Renal cortical epithelial cell (primary cell): ENCODE measurements at regions not wholly inside any gene's neighbourhood (a gene's known extent, or its start where the extent isn't known, plus 50 kb on each side); places are given as distances from the start of the nearest gene placed in this dataset.
"Not testable (repeated sequence)": the region's sequence is repeated elsewhere in the genome, so short reads cannot be mapped to it uniquely, and the experiment has no call there.

Experiments
- DNase-seq: peaks from one replicate; pipeline ENCODE4 v3.0.0-alpha.2; 2011; ENCODE audit warnings: low read depth

- not testable (repeated sequence) for DNase-seq
These were observed 83.5 kb upstream of the SFSWAP start for GRCh38 chr12:131627151-131628022.

DNA sequence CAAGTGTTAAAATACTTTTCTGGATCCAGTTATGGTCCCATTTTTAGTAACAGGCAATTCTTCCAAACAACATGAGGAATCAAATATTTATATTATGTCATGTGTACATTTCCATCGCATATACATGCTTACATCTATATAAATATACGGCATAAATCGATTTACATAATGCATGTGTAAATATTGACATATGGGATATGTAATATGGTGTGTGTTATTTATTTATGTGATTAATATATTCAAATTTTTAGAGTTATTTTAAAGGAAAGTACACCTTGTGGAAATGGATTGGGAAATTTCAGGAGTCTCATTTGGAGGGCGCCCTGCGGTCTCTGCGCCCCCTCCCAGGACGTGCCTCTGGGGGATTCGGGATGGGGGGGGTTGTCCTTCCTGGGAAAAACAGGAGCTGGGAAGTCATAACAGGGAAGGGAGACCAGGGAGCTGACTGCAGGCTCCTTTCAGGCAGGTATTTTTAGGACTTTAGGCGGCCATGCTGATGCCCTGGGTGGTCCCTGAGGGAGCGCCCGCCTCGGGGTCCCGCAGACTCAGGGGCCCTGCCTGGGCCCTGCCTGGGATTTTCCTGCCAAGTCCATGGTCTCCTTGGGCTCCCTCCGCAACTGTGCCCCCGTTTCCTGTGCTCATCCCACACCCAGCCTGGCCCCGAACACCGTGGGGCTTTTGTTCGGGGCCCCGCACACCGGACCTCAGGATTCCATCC, 82.7 kb upstream of the SFSWAP start:
- no peak for DNase-seq

GRCh38 chr12:131628766-131629448, 82.0 kb upstream of the SFSWAP start:
- no peak for DNase-seq

- DNase-seq = no peak
These were observed 79.7 kb upstream of the SFSWAP start for GRCh38 chr12:131631230-131631629.

GRCh38 chr12:131631889-131632651, 78.8 kb upstream of the SFSWAP start:
- not testable (repeated sequence) for DNase-seq

DNA sequence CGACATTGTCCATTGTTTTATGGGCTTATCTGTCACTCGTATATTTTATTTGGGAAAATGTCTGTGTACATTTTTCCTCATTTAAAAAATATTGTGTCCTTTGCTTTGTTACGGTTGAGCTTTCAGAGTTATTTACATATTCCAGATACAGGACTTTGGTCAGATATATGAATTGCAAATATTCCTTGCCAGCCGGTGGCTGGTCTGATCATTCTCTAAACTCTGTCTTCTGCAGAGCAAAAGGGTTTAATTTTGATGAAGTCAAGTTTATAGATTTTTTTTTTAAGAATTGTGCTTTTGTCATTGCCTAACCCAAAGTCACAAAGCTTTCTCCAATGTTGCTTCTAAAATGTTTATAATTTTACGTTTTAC, 78.3 kb upstream of the SFSWAP start:
- DNase-seq = not testable (repeated sequence)

DNA sequence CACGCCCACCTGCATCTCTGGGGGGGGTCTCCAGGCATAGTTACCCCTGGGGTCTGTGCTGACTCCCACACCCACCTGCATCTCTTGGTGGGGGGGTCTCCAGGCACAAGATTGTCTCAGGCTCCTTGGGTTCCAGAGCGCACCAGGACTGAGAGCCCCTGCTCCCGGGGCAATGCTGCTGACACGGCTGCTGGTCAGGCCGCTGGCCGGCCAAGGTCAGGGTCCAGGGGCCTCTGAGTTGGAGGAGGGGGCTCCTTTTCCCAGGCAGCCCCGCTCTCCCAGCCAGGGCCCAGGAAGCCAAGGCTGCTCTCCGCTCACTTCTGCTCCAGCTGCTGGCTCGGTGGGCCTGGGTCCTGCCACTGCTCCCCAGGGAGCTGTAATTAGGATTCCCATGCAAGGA, 77.3 kb upstream of the SFSWAP start:
- not testable (repeated sequence) for DNase-seq

DNA sequence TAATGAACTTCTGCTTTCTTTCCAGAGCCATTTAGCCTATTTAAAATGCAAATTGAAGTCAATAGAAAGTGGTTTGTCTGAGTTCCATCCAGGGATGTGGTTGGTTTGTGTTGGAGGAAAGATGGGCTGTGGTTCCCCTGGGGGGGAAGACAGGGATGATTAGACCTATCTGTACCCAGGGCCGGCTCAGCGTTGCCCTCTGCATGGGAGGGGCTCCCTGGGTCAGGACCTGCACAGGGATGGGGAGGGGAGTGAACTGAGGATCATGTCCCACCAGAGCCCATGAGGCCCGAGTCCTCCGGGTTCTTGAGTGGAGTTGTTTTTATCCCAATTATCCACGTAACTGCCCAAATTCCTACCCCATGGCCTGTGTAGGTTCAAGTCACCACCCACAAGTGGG, 76.9 kb upstream of the SFSWAP start:
- DNase-seq = no peak

GRCh38 chr12:131635012-131635411, 75.9 kb upstream of the SFSWAP start:
- DNase-seq = not testable (repeated sequence)

GRCh38 chr12:131635491-131636122, 75.3 kb upstream of the SFSWAP start:
- no peak for DNase-seq

GRCh38 chr12:131636266-131636665, 74.6 kb upstream of the SFSWAP start:
- no peak for DNase-seq

- no peak for DNase-seq
These were observed 73.7 kb upstream of the SFSWAP start for GRCh38 chr12:131636940-131637750.

DNA sequence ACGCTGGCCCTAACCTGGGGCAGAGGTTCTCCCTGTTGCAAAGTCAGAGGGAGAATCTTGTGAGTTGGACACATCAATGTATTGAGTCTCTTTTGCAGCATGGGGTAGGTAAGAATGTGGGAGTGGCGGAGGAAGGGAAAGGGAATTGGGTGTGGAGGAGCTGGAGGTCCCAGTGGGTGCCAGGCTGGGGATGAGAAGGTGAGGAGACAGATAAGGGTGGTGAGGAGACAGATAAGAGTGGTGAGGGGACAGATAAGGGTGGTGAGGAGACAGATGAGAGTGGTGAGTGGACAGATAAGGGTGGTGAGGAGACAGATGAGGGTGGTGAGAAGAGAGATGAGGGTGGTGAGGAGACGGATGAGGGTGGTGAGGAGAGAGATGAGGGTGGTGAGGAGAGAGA, 72.9 kb upstream of the SFSWAP start:
- DNase-seq = no peak

DNA sequence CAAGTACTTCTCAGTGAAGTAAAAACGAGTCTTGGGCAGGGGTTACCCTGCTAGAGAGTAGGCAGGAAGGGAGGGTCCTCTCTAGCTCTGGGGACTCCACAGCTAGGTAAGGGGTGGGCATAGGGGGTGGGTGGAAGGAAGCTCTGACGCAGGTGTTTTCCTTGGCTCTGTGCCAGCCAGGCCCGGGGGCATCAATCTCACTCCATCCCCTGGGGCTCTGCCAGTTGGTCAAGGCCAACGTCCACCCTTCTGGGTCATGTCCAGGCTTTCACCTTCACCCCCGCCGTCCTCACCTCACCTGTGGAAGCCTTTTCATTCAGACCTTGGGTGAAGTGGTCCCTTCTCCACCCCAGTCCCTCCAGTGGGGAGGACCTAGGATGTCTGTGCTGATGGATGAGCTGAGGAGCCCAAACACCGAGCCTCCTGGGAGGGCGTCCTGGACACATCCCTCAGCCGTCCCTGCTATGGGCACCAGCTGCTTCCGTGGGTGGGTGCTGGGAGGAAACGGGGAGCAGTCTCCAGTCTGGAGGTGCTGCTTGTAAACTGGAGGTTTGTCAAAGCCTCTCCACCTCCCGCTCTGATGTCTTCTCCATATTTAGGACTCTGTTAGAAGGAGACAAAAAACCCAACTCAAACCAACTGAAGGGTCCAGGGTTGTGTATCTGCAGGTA, 71.5 kb upstream of the SFSWAP start:
- no peak for DNase-seq

DNA sequence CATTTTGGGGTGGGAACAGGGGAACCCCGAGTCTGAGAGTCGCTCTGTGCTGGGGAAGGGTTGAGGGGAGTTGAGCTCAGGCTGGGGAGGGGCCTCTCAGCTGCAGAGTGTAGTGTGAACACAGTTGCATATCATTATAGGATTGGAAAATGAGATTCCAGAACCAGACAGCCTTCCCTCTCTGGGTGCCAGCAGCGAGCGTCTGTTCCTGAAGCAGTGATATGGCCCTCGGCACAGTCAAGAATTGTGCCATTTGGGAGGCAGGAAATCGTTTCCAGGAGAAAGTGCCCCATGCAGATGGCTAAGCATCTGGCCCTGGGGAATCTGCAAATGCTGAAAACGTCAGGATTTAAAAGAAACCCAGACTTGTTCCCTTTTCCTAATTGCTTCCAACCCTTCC, 70.4 kb upstream of the SFSWAP start:
- no peak for DNase-seq

DNA sequence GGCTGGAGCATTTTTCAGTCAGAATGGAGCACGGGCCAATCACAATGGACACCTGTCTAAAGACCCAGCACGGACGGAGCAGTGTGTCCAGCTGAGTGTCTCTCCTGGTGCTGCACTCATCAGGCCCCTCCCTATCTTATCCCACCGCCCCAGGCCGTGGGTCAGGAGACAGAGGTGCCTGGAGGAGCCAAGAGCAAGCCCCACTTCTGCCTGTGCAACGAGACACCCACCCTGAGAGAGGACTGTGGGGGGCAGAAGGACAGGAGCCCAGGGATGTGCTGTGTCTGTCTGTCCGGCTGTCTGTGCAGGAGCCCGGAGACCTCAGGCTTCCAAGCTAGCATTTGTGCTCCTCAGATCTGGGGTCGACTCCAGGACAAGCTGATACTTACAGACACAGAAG, 69.6 kb upstream of the SFSWAP start:
- no peak for DNase-seq

- no peak for DNase-seq
These were observed 68.8 kb upstream of the SFSWAP start for GRCh38 chr12:131642101-131642540.

DNA sequence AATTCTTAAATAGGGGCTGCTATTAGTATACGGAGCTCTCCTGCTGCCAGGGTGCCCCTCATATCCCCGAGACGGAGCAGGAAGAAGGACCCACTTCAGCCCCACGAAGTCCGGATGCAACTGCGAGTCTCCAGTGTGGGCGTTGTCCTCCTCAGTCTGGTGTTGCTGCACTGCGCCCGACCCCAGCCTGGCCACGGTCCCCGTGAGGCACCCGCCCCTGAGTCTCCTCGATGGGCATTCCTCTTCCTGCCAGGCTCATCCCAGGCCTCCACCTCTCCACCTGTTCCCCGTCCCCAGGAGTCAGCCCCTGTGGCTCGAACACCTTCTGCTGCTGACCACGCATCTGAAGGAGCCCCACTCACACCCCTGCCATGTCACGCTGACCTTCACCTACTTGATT, 68.1 kb upstream of the SFSWAP start:
- no peak for DNase-seq

- DNase-seq = no peak
These were observed 67.0 kb upstream of the SFSWAP start for GRCh38 chr12:131643631-131644452.
